ENCODE measurements at regions not wholly inside any gene's neighbourhood (a gene's known extent, or its start where the extent isn't known, plus 50 kb on each side); places are given as distances from the start of the nearest gene placed in this dataset.
"Not testable (repeated sequence)": the region's sequence is repeated elsewhere in the genome, so short reads cannot be mapped to it uniquely, and the experiment has no call there.

- no peaks in the 10 kb centered on the region for H3K36me3 ChIP-seq (ENCODE audit: control insufficient read depth in 4 of 4, insufficient read depth in 4 of 4, low read length in 3 of 4)
- H3K9me3 ChIP-seq (ENCODE audit: control extremely low read depth in 1 of 5, control insufficient read depth in 4 of 5, insufficient read depth in 2 of 5, low read depth in 1 of 5, low read length in 4 of 5): peaks cover 0 to 5% (median 0%) of the 10 kb centered on the region in 5 experiments
- DNase-seq: no peak
- ChIA-PET POLR2A (no interaction called here), CTCF (no interaction called here)
- H3K27ac ChIP-seq (ENCODE audit: insufficient read depth in 1 of 2, low read depth in 1 of 2, low read length in 2 of 2, poor library complexity in 1 of 2, severe bottlenecking in 2 of 2): no peak overlapping the region
- H3K27me3 ChIP-seq (replicated peaks in 2 of 5; ENCODE audit: control insufficient read depth in 4 of 5, insufficient read depth in 5 of 5, low read length in 4 of 5): no peaks in the 10 kb centered on the region
- H3K4me1 ChIP-seq (ENCODE audit: control extremely low read depth in 1 of 4, control insufficient read depth in 4 of 4, insufficient read depth in 4 of 4, low read length in 3 of 4): no peaks in the 10 kb centered on the region
- WGBS (ENCODE audit: insufficient coverage): 100% methylated on average over 1 of the region's 1 CpG
- H3K4me3 ChIP-seq (ENCODE audit: control insufficient read depth in 1 of 7, extremely low read depth in 1 of 7, insufficient read depth in 4 of 7, low read depth in 2 of 7, low read length in 6 of 7): no peak overlapping the region
Measured at GRCh38 chr4:116303736-116304188, 781.6 kb downstream of the TRAM1L1 start.

GRCh38 chr4:116302990-116303735 is 782.2 kb downstream of the TRAM1L1 start:
- WGBS (ENCODE audit: insufficient coverage): 95% methylated on average over 3 of the region's 3 CpGs
- no peak overlapping the region for H3K4me3 ChIP-seq (ENCODE audit: control insufficient read depth in 1 of 7, extremely low read depth in 1 of 7, insufficient read depth in 4 of 7, low read depth in 2 of 7, low read length in 6 of 7)
- H3K36me3 ChIP-seq (ENCODE audit: control insufficient read depth in 4 of 4, insufficient read depth in 4 of 4, low read length in 3 of 4): no peaks in the 10 kb centered on the region
- peaks cover 0 to 3% (median 0%) of the 10 kb centered on the region in 5 experiments for H3K9me3 ChIP-seq (ENCODE audit: control extremely low read depth in 1 of 5, control insufficient read depth in 4 of 5, insufficient read depth in 2 of 5, low read depth in 1 of 5, low read length in 4 of 5)
- POLR2A ChIA-PET: no interaction called here
- no peaks in the 10 kb centered on the region for H3K27me3 ChIP-seq (replicated peaks in 2 of 5; ENCODE audit: control insufficient read depth in 4 of 5, insufficient read depth in 5 of 5, low read length in 4 of 5)
- CTCF ChIA-PET: no interaction called here
- H3K27ac ChIP-seq (ENCODE audit: insufficient read depth in 1 of 2, low read depth in 1 of 2, low read length in 2 of 2, poor library complexity in 1 of 2, severe bottlenecking in 2 of 2): no peak overlapping the region
- no peaks in the 10 kb centered on the region for H3K4me1 ChIP-seq (ENCODE audit: control extremely low read depth in 1 of 4, control insufficient read depth in 4 of 4, insufficient read depth in 4 of 4, low read length in 3 of 4)
- DNase-seq: no peak

GRCh38 chr4:116275006-116275405 is 810.4 kb downstream of the TRAM1L1 start:
- Histone ChIP-seq H3K27me3 (replicated peaks in 2 of 5; ENCODE audit: control insufficient read depth in 4 of 5, insufficient read depth in 5 of 5, low read length in 4 of 5) (no peaks in the 10 kb centered on the region), H3K4me3 (ENCODE audit: control insufficient read depth in 1 of 7, extremely low read depth in 1 of 7, insufficient read depth in 4 of 7, low read depth in 2 of 7, low read length in 6 of 7) (no peak overlapping the region), H3K4me1 (ENCODE audit: control extremely low read depth in 1 of 4, control insufficient read depth in 4 of 4, insufficient read depth in 4 of 4, low read length in 3 of 4) (no peaks in the 10 kb centered on the region), H3K27ac (ENCODE audit: insufficient read depth in 1 of 2, low read depth in 1 of 2, low read length in 2 of 2, poor library complexity in 1 of 2, severe bottlenecking in 2 of 2) (no peak overlapping the region), H3K36me3 (ENCODE audit: control insufficient read depth in 4 of 4, insufficient read depth in 4 of 4, low read length in 3 of 4) (no peaks in the 10 kb centered on the region), H3K9me3 (ENCODE audit: control extremely low read depth in 1 of 5, control insufficient read depth in 4 of 5, insufficient read depth in 2 of 5, low read depth in 1 of 5, low read length in 4 of 5) (peaks cover 0 to 3% (median 0%) of the 10 kb centered on the region in 5 experiments)
- ChIA-PET CTCF (no interaction called here), POLR2A (no interaction called here)
- DNase-seq: no peak
- 100% methylated on average over 1 of the region's 2 CpGs for WGBS (ENCODE audit: insufficient coverage)

GRCh38 chr4:116272336-116272735 is 813.0 kb downstream of the TRAM1L1 start:
- no peaks in the 10 kb centered on the region for H3K4me1 ChIP-seq (ENCODE audit: control extremely low read depth in 1 of 4, control insufficient read depth in 4 of 4, insufficient read depth in 4 of 4, low read length in 3 of 4)
- no CpG with 5 or more reads among the region's 1 CpG for WGBS (ENCODE audit: insufficient coverage)
- no peak overlapping the region for H3K4me3 ChIP-seq (ENCODE audit: control insufficient read depth in 1 of 7, extremely low read depth in 1 of 7, insufficient read depth in 4 of 7, low read depth in 2 of 7, low read length in 6 of 7)
- ChIA-PET POLR2A (no interaction called here), CTCF (no interaction called here)
- H3K9me3 ChIP-seq (ENCODE audit: control extremely low read depth in 1 of 5, control insufficient read depth in 4 of 5, insufficient read depth in 2 of 5, low read depth in 1 of 5, low read length in 4 of 5): peaks cover 0 to 3% (median 0%) of the 10 kb centered on the region in 5 experiments
- no peak for DNase-seq
- no peaks in the 10 kb centered on the region for H3K36me3 ChIP-seq (ENCODE audit: control insufficient read depth in 4 of 4, insufficient read depth in 4 of 4, low read length in 3 of 4)
- no peaks in the 10 kb centered on the region for H3K27me3 ChIP-seq (replicated peaks in 2 of 5; ENCODE audit: control insufficient read depth in 4 of 5, insufficient read depth in 5 of 5, low read length in 4 of 5)
- no peak overlapping the region for H3K27ac ChIP-seq (ENCODE audit: insufficient read depth in 1 of 2, low read depth in 1 of 2, low read length in 2 of 2, poor library complexity in 1 of 2, severe bottlenecking in 2 of 2)

- POLR2A ChIA-PET; H3K4me3 ChIP-seq (ENCODE audit: control insufficient read depth in 1 of 7, extremely low read depth in 1 of 7, insufficient read depth in 4 of 7, low read depth in 2 of 7, low read length in 6 of 7); H3K27ac ChIP-seq (ENCODE audit: insufficient read depth in 1 of 2, low read depth in 1 of 2, low read length in 2 of 2, poor library complexity in 1 of 2, severe bottlenecking in 2 of 2); H3K27me3 ChIP-seq (replicated peaks in 2 of 5; ENCODE audit: control insufficient read depth in 4 of 5, insufficient read depth in 5 of 5, low read length in 4 of 5); H3K36me3 ChIP-seq (ENCODE audit: control insufficient read depth in 4 of 4, insufficient read depth in 4 of 4, low read length in 3 of 4); CTCF ChIA-PET; H3K4me1 ChIP-seq (ENCODE audit: control extremely low read depth in 1 of 4, control insufficient read depth in 4 of 4, insufficient read depth in 4 of 4, low read length in 3 of 4): not testable (repeated sequence)
- 56% methylated on average over 2 of the region's 3 CpGs for WGBS (ENCODE audit: insufficient coverage)
- DNase-seq: peak in 2 of 3 donors; percentile 17 to 38
- peaks cover 4 to 18% (median 8%) of the 10 kb centered on the region in 5 experiments for H3K9me3 ChIP-seq (ENCODE audit: control extremely low read depth in 1 of 5, control insufficient read depth in 4 of 5, insufficient read depth in 2 of 5, low read depth in 1 of 5, low read length in 4 of 5)
Measured at GRCh38 chr4:116260931-116261330, 824.4 kb downstream of the TRAM1L1 start.

- H3K36me3 ChIP-seq (ENCODE audit: control insufficient read depth in 4 of 4, insufficient read depth in 4 of 4, low read length in 3 of 4): no peaks in the 10 kb centered on the region
- no peak overlapping the region for H3K4me3 ChIP-seq (ENCODE audit: control insufficient read depth in 1 of 7, extremely low read depth in 1 of 7, insufficient read depth in 4 of 7, low read depth in 2 of 7, low read length in 6 of 7)
- H3K9me3 ChIP-seq (ENCODE audit: control extremely low read depth in 1 of 5, control insufficient read depth in 4 of 5, insufficient read depth in 2 of 5, low read depth in 1 of 5, low read length in 4 of 5): peaks cover 0 to 2% (median 0%) of the 10 kb centered on the region in 5 experiments
- no CpG with 5 or more reads among the region's 1 CpG for WGBS (ENCODE audit: insufficient coverage)
- DNase-seq: no peak
- POLR2A ChIA-PET: no interaction called here
- H3K27me3 ChIP-seq (replicated peaks in 2 of 5; ENCODE audit: control insufficient read depth in 4 of 5, insufficient read depth in 5 of 5, low read length in 4 of 5): no peaks in the 10 kb centered on the region
- no peak overlapping the region for H3K27ac ChIP-seq (ENCODE audit: insufficient read depth in 1 of 2, low read depth in 1 of 2, low read length in 2 of 2, poor library complexity in 1 of 2, severe bottlenecking in 2 of 2)
- CTCF ChIA-PET: no interaction called here
- H3K4me1 ChIP-seq (ENCODE audit: control extremely low read depth in 1 of 4, control insufficient read depth in 4 of 4, insufficient read depth in 4 of 4, low read length in 3 of 4): no peaks in the 10 kb centered on the region
Measured at GRCh38 chr4:116244771-116245170, 840.6 kb downstream of the TRAM1L1 start.

- Histone ChIP-seq H3K27ac (ENCODE audit: insufficient read depth in 1 of 2, low read depth in 1 of 2, low read length in 2 of 2, poor library complexity in 1 of 2, severe bottlenecking in 2 of 2) (no peak overlapping the region), H3K4me3 (ENCODE audit: control insufficient read depth in 1 of 7, extremely low read depth in 1 of 7, insufficient read depth in 4 of 7, low read depth in 2 of 7, low read length in 6 of 7) (no peak overlapping the region), H3K36me3 (ENCODE audit: control insufficient read depth in 4 of 4, insufficient read depth in 4 of 4, low read length in 3 of 4) (no peaks in the 10 kb centered on the region), H3K4me1 (ENCODE audit: control extremely low read depth in 1 of 4, control insufficient read depth in 4 of 4, insufficient read depth in 4 of 4, low read length in 3 of 4) (no peaks in the 10 kb centered on the region), H3K27me3 (replicated peaks in 2 of 5; ENCODE audit: control insufficient read depth in 4 of 5, insufficient read depth in 5 of 5, low read length in 4 of 5) (no peaks in the 10 kb centered on the region), H3K9me3 (ENCODE audit: control extremely low read depth in 1 of 5, control insufficient read depth in 4 of 5, insufficient read depth in 2 of 5, low read depth in 1 of 5, low read length in 4 of 5) (peaks cover 0 to 2% (median 0%) of the 10 kb centered on the region in 5 experiments)
- DNase-seq: no peak
- ChIA-PET CTCF (no interaction called here), POLR2A (interaction anchor here (0.7 kb wide), 1 partner anchor 1973 kb away, joined by 3 read pairs; no protein-coding TSS in a partner anchor)
- WGBS (ENCODE audit: insufficient coverage): 100% methylated on average over 1 of the region's 2 CpGs
Measured at GRCh38 chr4:116243431-116243830, 841.9 kb downstream of the TRAM1L1 start.

Measured in common myeloid progenitor, CD34-positive (primary cell).